K562 (cell line): ENCODE measurements at regions not wholly inside any gene's neighbourhood (a gene's known extent, or its start where the extent isn't known, plus 50 kb on each side); places are given as distances from the start of the nearest gene placed in this dataset.

Experiments used
- ATAC-seq: fragments of 200-7000 bp; cut with Tn5 transposase; 3 replicates; pipeline ENCODE4 v1.9.1; 2020; ENCODE audit warnings: moderate library complexity
- BruUV-seq: library from RNA; stranded (reverse); fragments of 400-500 nt; replicated peaks from 2 replicates; lab custom pipeline; 2021; lab: Mats Ljungman, UMichigan
- CTCF ChIA-PET: fragments of 300-600 bp; formaldehyde crosslinking; extraction: SDS; loops from one replicate; lab custom pipeline; 2021; ENCODE audit warnings: low intra/inter-chr PET ratio; lab: Yijun Ruan, JAX
- POLR2A ChIA-PET: fragments of 300-600, 350-650 bp; sonication (Branson Sonifier 250); formaldehyde crosslinking; extraction: SDS; loops from one replicate; lab custom pipeline; 2021; ENCODE audit warnings: antibody characterized with exemption, inconsistent platforms; lab: Yijun Ruan, JAX
- DNase-seq, 4 experiments: peaks; one replicate each; pipeline versions ENCODE4 v3.0.0 to v3.0.0-alpha.2; 2011 to 2018; ENCODE audit warnings: low spot score in 3 of 4, mixed read lengths in 3 of 4; ENCODE audit errors: extremely low read depth in 1 of 4
- FAIRE-seq: peaks from 2 replicates; lab custom pipeline; 2011; peaks lifted over from hg19 to GRCh38; lab: Jason Lieb, UNC
- H2AFZ ChIP-seq: 2 replicates; pipeline ENCODE4 v1.6.0; 2011; ENCODE audit warnings: low read depth, low read length, control low read depth, inconsistent platforms
- H3K27ac ChIP-seq: fragments of 200-600 bp; 3 replicates; pipeline ENCODE4 v1.8.0; 2011; ENCODE audit warnings: low read depth, mild to moderate bottlenecking, control low read depth, inconsistent platforms, low read length, moderate library complexity, mixed read lengths; ENCODE audit errors: extremely low read depth
- H3K27me3 ChIP-seq, 2 experiments: fragments of 300-600 bp in 1 of 2; 2 replicates in 1 of 2; 3 replicates in 1 of 2; pipeline versions ENCODE4 v1.6.0 to v1.8.0; 2011; ENCODE audit warnings: inconsistent platforms in 2 of 2, low read length in 2 of 2, mild to moderate bottlenecking in 1 of 2, mixed read lengths in 1 of 2, moderate library complexity in 1 of 2; ENCODE audit not compliant: control insufficient read depth in 2 of 2, insufficient read depth in 2 of 2
- H3K36me3 ChIP-seq: fragments of 300-600 bp; 3 replicates; pipeline ENCODE4 v1.8.0; 2011; ENCODE audit warnings: mild to moderate bottlenecking, low read length, inconsistent platforms; ENCODE audit not compliant: control insufficient read depth, insufficient read depth
- H3K4me1 ChIP-seq, 2 experiments: fragments of 200-600 bp in 1 of 2; replicated peaks in 1 of 2; 2 replicates in 1 of 2; 3 replicates in 1 of 2; pipeline versions ENCODE4 v1.5.1 to v1.8.0; 2011; ENCODE audit warnings: inconsistent platforms in 2 of 2, low read length in 2 of 2, mild to moderate bottlenecking in 1 of 2, mixed read lengths in 1 of 2, moderate library complexity in 1 of 2; ENCODE audit not compliant: control insufficient read depth in 2 of 2, insufficient read depth in 2 of 2
- H3K4me2 ChIP-seq: 2 replicates; pipeline ENCODE4 v1.6.1; 2011; ENCODE audit warnings: low read length, control low read depth, inconsistent platforms, mixed read lengths; ENCODE audit not compliant: insufficient read depth
- H3K4me3 ChIP-seq: fragments of 200-600 bp; sonication (generic), shearing (Covaris generic); 2 replicates; pipeline ENCODE4 v1.5.1; 2016; ENCODE audit warnings: control low read depth, inconsistent platforms
- H3K79me2 ChIP-seq: fragments of 200-600 bp; 3 replicates; pipeline ENCODE4 v1.8.0; 2011; ENCODE audit warnings: low read length, inconsistent platforms; ENCODE audit not compliant: control insufficient read depth, insufficient read depth
- H3K9ac ChIP-seq, 2 experiments: 2 replicates each; pipeline versions ENCODE4 v1.6.0 to v1.6.1; 2011; ENCODE audit warnings: low read depth in 2 of 2, low read length in 2 of 2, control low read depth in 1 of 2, inconsistent platforms in 1 of 2, mild to moderate bottlenecking in 1 of 2, mixed read lengths in 1 of 2; ENCODE audit not compliant: insufficient read depth in 1 of 2
- H3K9me1 ChIP-seq: one replicate; pipeline ENCODE4 v1.6.0; 2011; ENCODE audit warnings: inconsistent platforms, mild to moderate bottlenecking, low read length, moderate library complexity; ENCODE audit not compliant: control insufficient read depth, insufficient read depth
- H3K9me3 ChIP-seq: replicated peaks from 2 replicates; pipeline ENCODE4 v1.5.1; 2011; ENCODE audit warnings: low read depth, low read length, inconsistent platforms; ENCODE audit not compliant: control insufficient read depth, insufficient read depth
- H4K20me1 ChIP-seq: replicated peaks from 2 replicates; pipeline ENCODE4 v1.6.1; 2011; ENCODE audit warnings: low read length, inconsistent platforms, mixed read lengths; ENCODE audit not compliant: control insufficient read depth, insufficient read depth
- AFF1 ChIP-seq, 2 experiments: fragments of 450-650 bp; IDR thresholded peaks; 2 replicates each; pipeline ENCODE4 v1.6.1; 2018; ENCODE audit warnings: mild to moderate bottlenecking in 2 of 2, low read depth in 1 of 2; ENCODE audit not compliant: partially characterized antibody in 2 of 2
- ATF3 ChIP-seq, 2 experiments: fragments of 450-650 bp in 1 of 2; sonication (generic) in 1 of 2; formaldehyde crosslinking in 1 of 2; IDR thresholded peaks in 1 of 2; conservative IDR thresholded peaks in 1 of 2; 2 replicates each; pipeline versions ENCODE4 v1.6.1 to v1.8.1; 2016 to 2023; ENCODE audit warnings: mild to moderate bottlenecking in 2 of 2, moderate library complexity in 2 of 2, inconsistent platforms in 1 of 2, missing genetic modification reagents in 1 of 2
- CBX5 ChIP-seq: IDR thresholded peaks from 2 replicates; pipeline ENCODE4 v1.6.1; 2014; ENCODE audit warnings: low read depth, borderline replicate concordance
- CREM ChIP-seq: IDR thresholded peaks from 2 replicates; pipeline ENCODE4 v1.6.1; 2014; ENCODE audit warnings: antibody characterized with exemption, low read depth
- KLF1 ChIP-seq: fragments of 450-650 bp; IDR thresholded peaks from 2 replicates; pipeline ENCODE4 v1.6.1; 2016; ENCODE audit warnings: missing genetic modification characterization, missing compliant biosample characterization
- NCOA1 ChIP-seq: fragments of 450-650 bp; IDR thresholded peaks from 2 replicates; pipeline ENCODE4 v1.6.1; 2016; ENCODE audit warnings: low read depth
- NR2C2 ChIP-seq, 2 experiments: fragments of 200-800 bp in 1 of 2; sonication (Bioruptor generic) in 1 of 2; sonication (generic) in 1 of 2; formaldehyde crosslinking in 1 of 2; IDR thresholded peaks; 2 replicates each; pipeline versions ENCODE4 v1.6.1 to v1.8.0; 2016 to 2022; ENCODE audit warnings: mild to moderate bottlenecking in 1 of 2, missing compliant biosample characterization in 1 of 2, missing genetic modification characterization in 1 of 2, missing genetic modification reagents in 1 of 2
- RHOXF2B ChIP-seq: fragments of 250-450 bp; sonication (Bioruptor Pico); conservative IDR thresholded peaks from 2 replicates; pipeline ENCODE4 v1.5.1; 2021
- SMARCA5 ChIP-seq: fragments of 450-650 bp; IDR thresholded peaks from 2 replicates; pipeline ENCODE4 v1.6.1; 2016
- ZNF232 ChIP-seq: sonication (generic); formaldehyde crosslinking; IDR thresholded peaks from 2 replicates; pipeline ENCODE4 v1.8.0; 2022; ENCODE audit warnings: mild to moderate bottlenecking, missing genetic modification reagents
- ZNF584 ChIP-seq: fragments of 200-800 bp; sonication (Bioruptor generic); IDR thresholded peaks from 2 replicates; pipeline ENCODE4 v1.6.1; 2016; ENCODE audit warnings: low read depth, mild to moderate bottlenecking, missing genetic modification characterization, missing compliant biosample characterization
- ZNF717 ChIP-seq: fragments of 250-450 bp; sonication (Bioruptor Pico); IDR thresholded peaks from 2 replicates; pipeline ENCODE4 v1.5.0; 2021
- ZNF79 ChIP-seq: fragments of 250-450 bp; sonication (Bioruptor Pico); IDR thresholded peaks from 2 replicates; pipeline ENCODE4 v1.4.0; 2020; ENCODE audit warnings: low read depth, mild to moderate bottlenecking, moderate library complexity
- WGBS: fragments of 100-300 bp; shearing (Covaris generic); methylation state at CpG from one replicate; pipeline ENCODE4 v1.1.6; 2016; ENCODE audit warnings: low coverage, mixed read lengths; ENCODE audit not compliant: insufficient coverage; ENCODE audit errors: missing lambda C conversion rate; 5-methylcytosine and 5-hydroxymethylcytosine counted together
- in situ Hi-C: fragments of 300-500 bp; cut with MboI; formaldehyde crosslinking; loops from 4 replicates; pipeline ENCODE4 v1.15.0; 2018; ENCODE audit warnings: inconsistent platforms, mixed read lengths
- intact Hi-C: fragments of 100-400 bp; cut with micrococcal nuclease; formaldehyde crosslinking; loops from 2 replicates; pipeline ENCODE4 v1.14.2; 2022
- TF ChIP-seq, protein P1 (sequence below): sonication (generic); formaldehyde crosslinking; IDR thresholded peaks from 2 replicates; pipeline ENCODE4 v1.8.0; 2022; ENCODE audit warnings: mild to moderate bottlenecking, missing genetic modification reagents

GRCh38 chr1:60331647-60332046, 258.1 kb upstream of the C1orf87 start:
- no peak overlapping the region for H3K9ac ChIP-seq
- no peaks in the 10 kb centered on the region for H3K4me1 ChIP-seq
- H2AFZ ChIP-seq: no peak overlapping the region
- H3K9me1 ChIP-seq: no peaks in the 10 kb centered on the region
- FAIRE-seq: no peak
- H4K20me1 ChIP-seq: no peaks in the 10 kb centered on the region
- no peak for DNase-seq
- no peaks in the 10 kb centered on the region for H3K27me3 ChIP-seq
- TF ChIP-seq CBX5 (no peak), KLF1 (no peak), CREM (no peak), NCOA1 (no peak), NR2C2 (CRISPR knock-in tag; IDR thresholded peaks at IDR 0.05) (no peak), NR2C2 (tag; IDR thresholded peaks at IDR 0.05) (no peak), AFF1 (IDR thresholded peaks at IDR 0.05; ENCODE audit: low read depth in 1 of 2, partially characterized antibody in 2 of 2) (no peak), ZNF79 (CRISPR knock-in tag) (no peak), RHOXF2B (CRISPR knock-in tag) (no peak), SMARCA5 (no peak), ATF3 (IDR thresholded peaks at IDR 0.05) (no peak), ATF3 (CRISPR knock-in tag; conservative IDR thresholded peaks at IDR 0.05) (no peak), ZNF232 (CRISPR knock-in tag) (no peak), ZNF717 (CRISPR knock-in tag) (no peak), ZNF584 (CRISPR knock-in tag) (no peak)
- TF ChIP-seq, protein P1, sequence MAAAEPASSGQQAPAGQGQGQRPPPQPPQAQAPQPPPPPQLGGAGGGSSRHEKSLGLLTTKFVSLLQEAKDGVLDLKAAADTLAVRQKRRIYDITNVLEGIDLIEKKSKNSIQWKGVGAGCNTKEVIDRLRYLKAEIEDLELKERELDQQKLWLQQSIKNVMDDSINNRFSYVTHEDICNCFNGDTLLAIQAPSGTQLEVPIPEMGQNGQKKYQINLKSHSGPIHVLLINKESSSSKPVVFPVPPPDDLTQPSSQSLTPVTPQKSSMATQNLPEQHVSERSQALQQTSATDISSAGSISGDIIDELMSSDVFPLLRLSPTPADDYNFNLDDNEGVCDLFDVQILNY: no peak
- H3K79me2 ChIP-seq: no peaks in the 10 kb centered on the region
- no peaks in the 10 kb centered on the region for H3K36me3 ChIP-seq
- in situ Hi-C loops (no loop called here), intact Hi-C loops (no loop called here)
- no peak overlapping the region for H3K27ac ChIP-seq
- POLR2A ChIA-PET: no interaction called here
- no peak overlapping the region for H3K4me3 ChIP-seq
- BruUV-seq: no TSS peak
- CTCF ChIA-PET: no interaction called here
- ATAC-seq: no peak
- WGBS: 7% methylated on average over 1 of the region's 1 CpG
- H3K4me2 ChIP-seq: no peak overlapping the region
- H3K9me3 ChIP-seq: no peaks in the 10 kb centered on the region
